ENCODE measurements at regions not wholly inside any gene's neighbourhood (a gene's known extent, or its start where the extent isn't known, plus 50 kb on each side); places are given as distances from the start of the nearest gene placed in this dataset.

DNA sequence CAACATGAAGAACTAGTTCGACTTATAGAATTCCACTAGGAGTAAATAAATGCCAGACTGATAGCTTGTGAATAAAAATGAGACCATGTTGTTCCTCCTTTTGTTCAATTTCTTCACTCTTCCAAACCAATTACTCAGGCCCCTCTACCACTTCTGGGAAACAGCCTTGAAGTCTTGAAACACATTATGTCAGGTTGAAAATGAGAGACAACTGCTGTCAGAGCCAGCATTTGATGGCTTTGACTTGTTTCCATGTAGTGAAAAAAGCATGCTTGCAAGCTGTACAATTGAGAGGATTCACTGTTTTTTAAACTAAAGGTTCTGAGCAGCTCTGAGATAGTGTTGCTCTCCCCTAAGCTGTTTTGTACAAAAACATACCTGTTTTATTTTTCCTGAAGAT, 337.1 kb upstream of the SGCD start:
- no peaks in the 10 kb centered on the region for H3K36me3 ChIP-seq (ENCODE audit: control insufficient read depth in 2 of 2, extremely low read depth in 1 of 2, insufficient read depth in 2 of 2, low read length in 2 of 2)
- H3K4me3 ChIP-seq (replicated peaks in 1 of 3; ENCODE audit: insufficient read depth in 1 of 3, low read depth in 1 of 3, low read length in 3 of 3): no peak overlapping the region
- BruUV-seq (replicated peaks): no TSS peak
- no peak for DNase-seq (ENCODE audit: low read depth, low spot score)
- no peak for TF ChIP-seq POLR2AphosphoS5 (IDR thresholded peaks at IDR 0.05; ENCODE audit: insufficient read depth, low read depth, low read length)
- peaks cover 2% of the 10 kb centered on the region for H3K9me3 ChIP-seq (replicated peaks; ENCODE audit: control insufficient read depth, insufficient read depth, low read length)
- no peaks in the 10 kb centered on the region for H3K79me2 ChIP-seq (ENCODE audit: control insufficient read depth, insufficient read depth, low read length)
- H3K9me1 ChIP-seq (replicated peaks; ENCODE audit: control insufficient read depth, extremely low read depth, insufficient read depth, low read length): no peaks in the 10 kb centered on the region
- ChIA-PET CTCF (no interaction called here), POLR2A (no interaction called here)
- no peaks in the 10 kb centered on the region for H3K4me1 ChIP-seq (ENCODE audit: control insufficient read depth, extremely low read depth, insufficient read depth, low read length)
- no peak overlapping the region for H2AFZ ChIP-seq (ENCODE audit: low read depth, low read length)
- no peaks in the 10 kb centered on the region for H3K27me3 ChIP-seq (ENCODE audit: control insufficient read depth in 2 of 2, insufficient read depth in 2 of 2, low read length in 2 of 2)
- FAIRE-seq: no peak
- H3K9ac ChIP-seq (replicated peaks; ENCODE audit: extremely low read depth, insufficient read depth, low read length): no peak overlapping the region
- H3K4me2 ChIP-seq (ENCODE audit: insufficient read depth, low read length): no peak overlapping the region
- no peak overlapping the region for H3K27ac ChIP-seq (ENCODE audit: insufficient read depth, low read depth, low read length)
- no peaks in the 10 kb centered on the region for H4K20me1 ChIP-seq (replicated peaks; ENCODE audit: control insufficient read depth, extremely low read depth, insufficient read depth, low read length)
- intact Hi-C loops (cut with micrococcal nuclease) (no loop called here), dilution Hi-C loops (cut with MboI; ENCODE audit: extremely low pct_ligation_motif_present, low sequenced_read_pairs) (no loop called here)

- CTCF ChIA-PET: no interaction called here
- H3K4me3 ChIP-seq (replicated peaks in 1 of 3; ENCODE audit: insufficient read depth in 1 of 3, low read depth in 1 of 3, low read length in 3 of 3): no peak overlapping the region
- intact Hi-C loops (cut with micrococcal nuclease) (no loop called here), dilution Hi-C loops (cut with MboI; ENCODE audit: extremely low pct_ligation_motif_present, low sequenced_read_pairs) (no loop called here)
- no peaks in the 10 kb centered on the region for H3K79me2 ChIP-seq (ENCODE audit: control insufficient read depth, insufficient read depth, low read length)
- H3K4me1 ChIP-seq (ENCODE audit: control insufficient read depth, extremely low read depth, insufficient read depth, low read length): no peaks in the 10 kb centered on the region
- H3K9me3 ChIP-seq (replicated peaks; ENCODE audit: control insufficient read depth, insufficient read depth, low read length): peaks cover 2% of the 10 kb centered on the region
- TF ChIP-seq GATA2 (IDR thresholded peaks at IDR 0.05; ENCODE audit: insufficient read depth, insufficient read length, low read depth, low read length): no peak
- TF ChIP-seq MYC (IDR thresholded peaks at IDR 0.05; ENCODE audit: low read depth, low read length): no peak
- no peak for TF ChIP-seq MAX (IDR thresholded peaks at IDR 0.05; ENCODE audit: insufficient read depth, insufficient read length)
- TF ChIP-seq EZH2 (IDR thresholded peaks at IDR 0.05; ENCODE audit: borderline replicate concordance, low read depth, low read length, severe bottlenecking): no peak
- FAIRE-seq (no peak), DNase-seq (ENCODE audit: low read depth, low spot score) (no peak)
- no peaks in the 10 kb centered on the region for H3K36me3 ChIP-seq (ENCODE audit: control insufficient read depth in 2 of 2, extremely low read depth in 1 of 2, insufficient read depth in 2 of 2, low read length in 2 of 2)
- no peaks in the 10 kb centered on the region for H3K27me3 ChIP-seq (ENCODE audit: control insufficient read depth in 2 of 2, insufficient read depth in 2 of 2, low read length in 2 of 2)
- POLR2A ChIA-PET: no interaction called here
- H3K27ac ChIP-seq (ENCODE audit: insufficient read depth, low read depth, low read length): no peak overlapping the region
- no peaks in the 10 kb centered on the region for H4K20me1 ChIP-seq (replicated peaks; ENCODE audit: control insufficient read depth, extremely low read depth, insufficient read depth, low read length)
- no peaks in the 10 kb centered on the region for H3K9me1 ChIP-seq (replicated peaks; ENCODE audit: control insufficient read depth, extremely low read depth, insufficient read depth, low read length)
- no peak overlapping the region for H2AFZ ChIP-seq (ENCODE audit: low read depth, low read length)
- H3K9ac ChIP-seq (replicated peaks; ENCODE audit: extremely low read depth, insufficient read depth, low read length): no peak overlapping the region
- H3K4me2 ChIP-seq (ENCODE audit: insufficient read depth, low read length): no peak overlapping the region
- BruUV-seq (replicated peaks): no TSS peak
Measured at GRCh38 chr5:155996123-155996522, 330.8 kb upstream of the SGCD start.

Data from endothelial cell of umbilical vein (primary cell).